ENCODE measurements at regions not wholly inside any gene's neighbourhood (a gene's known extent, or its start where the extent isn't known, plus 50 kb on each side); places are given as distances from the start of the nearest gene placed in this dataset.
"Not testable (repeated sequence)": the region's sequence is repeated elsewhere in the genome, so short reads cannot be mapped to it uniquely, and the experiment has no call there.

DNA sequence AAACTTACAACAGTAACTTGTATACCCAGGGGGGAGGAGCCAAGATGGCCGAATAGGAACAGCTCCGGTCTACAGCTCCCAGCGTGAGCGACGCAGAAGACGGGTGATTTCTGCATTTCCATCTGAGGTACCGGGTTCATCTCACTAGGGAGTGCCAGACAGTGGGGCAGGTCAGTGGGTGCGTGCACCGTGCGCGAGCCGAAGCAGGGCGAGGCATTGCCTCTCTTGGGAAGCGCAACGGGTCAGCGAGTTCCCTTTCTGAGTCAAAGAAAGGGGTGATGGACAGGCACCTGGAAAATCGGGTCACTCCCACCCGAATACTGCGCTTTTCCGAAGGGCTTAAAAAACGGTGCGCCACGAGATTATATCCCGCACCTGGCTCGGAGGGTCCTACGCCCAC, 278.8 kb downstream of the FAM47B start:
- not testable (repeated sequence) for DNase-seq

DNA sequence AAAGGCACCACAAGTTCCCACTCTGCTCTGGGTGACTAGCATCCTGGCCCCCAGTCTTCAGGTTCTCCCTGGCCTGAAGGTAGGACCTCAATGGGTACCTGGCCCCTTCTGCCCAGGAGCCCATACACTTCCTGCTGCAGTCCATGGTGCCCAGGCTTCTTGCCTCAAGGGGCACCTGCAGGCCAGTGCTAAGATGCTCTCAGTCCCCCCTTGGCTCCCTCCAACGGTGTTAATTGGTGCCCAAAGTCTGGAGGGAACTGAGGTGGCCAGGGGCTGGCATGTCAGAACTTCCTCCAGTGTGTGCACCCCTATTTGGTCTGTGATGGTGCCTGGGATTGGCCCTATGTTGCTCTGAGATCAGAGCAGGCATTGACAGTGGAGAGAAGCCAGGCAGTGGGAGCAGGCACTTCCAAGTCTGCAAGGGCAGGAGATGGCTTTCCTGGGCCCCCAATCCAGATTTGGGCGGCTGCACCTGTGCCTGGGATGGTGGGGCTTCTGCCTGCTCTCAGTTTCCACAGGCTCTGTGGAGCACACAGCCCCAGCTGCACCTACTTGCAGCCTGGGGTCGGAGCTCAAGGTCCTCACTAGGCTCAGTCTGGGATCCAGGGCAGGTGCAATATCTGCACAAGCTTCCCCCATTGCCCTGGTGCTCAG, 301.6 kb downstream of the FAM47B start:
- no peak for DNase-seq

DNA sequence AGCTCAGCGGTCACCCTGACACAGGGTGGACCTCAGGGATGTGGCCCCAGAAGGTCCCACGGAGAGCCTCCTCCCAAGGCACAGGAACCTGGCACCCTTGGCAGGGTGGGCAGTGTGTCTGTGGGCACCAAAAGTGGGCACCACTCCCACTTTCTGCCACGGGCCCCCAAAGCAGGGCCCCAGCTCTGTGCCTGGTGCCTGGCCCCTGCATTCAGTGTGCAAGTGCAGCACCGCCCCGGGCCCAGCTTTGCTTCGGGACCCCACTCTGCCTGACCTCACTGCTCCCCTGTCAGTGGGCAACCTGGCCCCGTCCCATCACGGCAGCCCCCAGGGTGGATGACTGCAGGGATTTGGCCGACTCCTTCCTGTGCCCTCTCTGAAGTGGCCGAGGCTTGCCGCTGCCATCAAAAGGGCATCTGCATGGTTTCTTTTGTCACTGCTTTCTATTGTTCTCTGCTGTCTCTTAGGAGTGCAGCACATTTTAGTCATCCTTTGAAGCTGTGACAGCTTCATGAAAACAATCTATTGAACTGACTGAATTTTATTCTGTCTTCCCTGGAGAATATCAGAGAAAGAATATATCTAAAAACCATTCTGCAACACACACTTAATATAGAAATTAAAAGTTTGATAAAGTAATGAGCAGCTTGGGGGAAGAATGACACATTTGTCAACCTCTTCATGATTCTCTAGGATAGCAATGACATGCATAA, 302.4 kb downstream of the FAM47B start:
- DNase-seq: no peak

DNA sequence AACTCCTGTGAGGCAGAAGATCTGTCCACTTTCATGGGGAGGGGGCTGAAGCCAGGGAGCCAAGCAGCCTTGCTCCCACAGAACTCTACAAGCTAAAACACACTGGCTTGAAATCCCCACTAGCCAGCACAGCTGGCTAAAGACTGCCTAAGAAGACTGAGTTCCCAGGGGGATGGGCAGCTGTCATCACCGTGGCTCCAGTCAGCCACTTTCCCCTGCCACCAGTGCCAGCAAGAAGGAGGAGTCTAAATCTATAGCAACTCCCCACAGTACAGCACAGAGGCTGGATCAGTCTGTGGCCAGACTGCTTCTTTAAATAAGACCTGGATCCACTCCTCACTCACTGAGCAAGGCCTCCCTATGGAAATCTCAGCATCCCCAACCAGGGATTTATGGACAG, 308.6 kb downstream of the FAM47B start:
- no peak for DNase-seq

DNA sequence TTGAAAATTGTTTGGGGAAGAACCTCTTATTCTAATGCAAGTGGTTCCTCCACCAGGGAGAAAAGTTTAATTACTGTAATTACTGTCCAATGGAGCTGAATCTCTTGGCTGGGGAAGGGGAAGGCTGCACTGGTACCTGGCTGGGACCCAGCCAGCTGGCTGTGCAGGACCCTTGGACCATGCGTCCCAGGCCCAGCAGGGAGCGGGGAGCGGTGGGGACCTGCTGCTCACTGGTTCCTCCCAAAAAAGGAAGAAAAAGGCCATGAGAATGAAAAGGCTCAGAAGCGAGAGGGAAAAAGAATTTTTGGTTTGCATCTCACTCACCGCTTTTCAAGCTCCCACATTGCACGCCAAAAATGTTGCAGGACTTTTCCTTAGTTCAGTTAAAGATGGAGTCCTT, 333.5 kb downstream of the FAM47B start:
- no peak for DNase-seq

DNA sequence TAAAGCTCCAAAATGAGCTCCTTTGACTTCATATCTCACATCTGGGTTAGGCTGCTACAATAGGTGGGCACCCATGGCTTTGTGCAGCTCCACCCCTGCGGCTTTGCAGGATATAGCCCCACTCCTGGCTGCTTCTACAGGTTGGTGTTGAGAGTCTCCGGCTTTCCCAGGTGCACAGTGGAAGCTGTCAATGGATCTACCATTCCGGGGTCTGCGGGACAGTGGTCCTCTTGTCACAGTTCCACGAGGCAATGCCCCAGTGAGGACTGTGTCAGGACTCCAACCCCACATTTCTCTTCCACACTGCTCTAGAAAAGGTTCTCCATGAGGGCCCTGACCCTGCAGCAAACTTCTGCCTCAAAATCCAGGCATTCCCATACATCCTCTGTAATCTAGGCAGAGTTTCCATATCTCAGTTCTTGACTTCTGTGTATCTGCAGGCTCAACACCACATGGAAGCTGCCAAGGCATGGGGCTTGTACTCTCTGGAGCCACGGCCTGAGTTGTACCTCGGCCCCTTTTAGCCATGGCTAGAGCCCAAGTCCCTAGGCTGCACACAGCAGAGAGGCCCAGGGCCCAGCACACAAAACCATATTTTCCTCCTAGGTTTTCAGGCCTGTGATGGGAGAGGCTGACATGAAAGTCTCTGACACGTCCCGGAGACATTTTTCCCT, 342.8 kb downstream of the FAM47B start:
- no peak for DNase-seq

DNA sequence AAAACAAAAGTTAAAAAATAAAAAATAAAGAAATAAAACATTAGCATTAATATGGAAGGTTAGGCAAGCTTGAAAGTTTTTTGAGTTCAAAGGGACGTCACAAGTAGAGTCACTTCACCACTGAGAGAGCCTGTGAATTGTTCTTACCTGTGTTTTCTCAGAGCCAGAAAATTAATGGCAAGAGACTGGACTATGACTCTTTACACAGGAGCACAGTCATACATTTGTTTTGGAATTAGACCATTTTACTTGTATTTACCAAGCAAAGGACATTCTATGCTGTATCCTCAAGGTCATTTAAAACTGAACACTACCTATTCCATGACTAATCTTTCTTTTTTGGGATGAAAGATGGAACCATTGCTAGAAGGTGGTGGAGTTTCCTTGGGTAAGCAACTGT, 346.1 kb downstream of the FAM47B start:
- DNase-seq: no peak

DNA sequence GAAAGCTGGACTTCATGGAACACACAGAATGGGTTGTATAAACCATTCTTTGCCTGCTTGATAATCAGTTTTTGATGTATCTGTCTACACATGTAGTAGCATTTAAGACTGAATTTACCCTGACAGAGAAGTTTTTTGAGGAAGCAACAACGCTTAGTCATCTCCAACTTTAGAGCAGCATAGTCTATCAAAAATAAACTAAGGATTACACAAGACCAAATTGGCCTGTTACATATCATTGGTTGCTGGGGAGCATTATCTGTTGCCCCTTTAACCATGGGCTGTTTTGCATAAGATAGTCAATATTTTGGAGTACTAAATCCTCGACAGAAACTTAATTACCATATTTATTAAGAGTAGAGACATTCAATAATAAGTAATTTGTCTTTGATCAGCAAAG, 347.4 kb downstream of the FAM47B start:
- DNase-seq: peak; percentile 79

DNA sequence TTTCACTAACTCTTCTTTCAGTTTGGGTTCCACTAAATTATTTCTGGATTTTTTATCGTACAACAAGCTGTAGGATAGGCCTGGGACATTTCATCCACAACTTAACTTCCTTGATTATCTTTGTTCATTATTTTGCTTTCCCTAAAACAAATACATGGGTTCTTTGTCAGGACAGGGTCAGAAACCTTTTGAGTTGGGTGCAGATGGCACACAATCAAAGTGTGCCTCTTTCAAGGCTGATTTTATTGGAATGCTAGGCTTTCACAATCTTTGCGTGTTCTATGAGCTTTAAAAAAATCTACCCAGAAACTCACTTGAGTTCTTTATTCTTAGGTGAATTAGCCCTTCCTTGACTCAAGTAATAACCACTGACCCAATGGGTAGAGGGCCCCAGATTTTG, 348.4 kb downstream of the FAM47B start:
- no peak for DNase-seq

DNA sequence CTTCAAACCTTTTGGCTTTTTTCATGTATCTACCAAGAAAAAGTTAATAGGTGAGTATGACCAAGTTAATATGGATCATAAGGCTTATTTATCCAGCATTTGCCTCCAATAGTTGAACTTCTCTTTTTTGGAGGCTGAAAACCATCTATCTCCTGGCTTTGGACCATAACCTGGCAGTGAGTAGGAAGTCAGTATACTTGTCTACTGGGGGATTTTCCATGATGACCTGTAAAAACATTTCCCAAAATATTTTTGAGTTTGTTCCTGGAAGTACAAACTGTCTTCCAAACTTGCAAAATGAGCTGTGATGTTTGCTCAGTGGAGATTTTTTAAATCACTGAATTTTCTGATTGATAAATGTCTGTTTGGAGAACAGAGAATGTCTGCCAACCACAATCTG, 349.9 kb downstream of the FAM47B start:
- no peak for DNase-seq

DNA sequence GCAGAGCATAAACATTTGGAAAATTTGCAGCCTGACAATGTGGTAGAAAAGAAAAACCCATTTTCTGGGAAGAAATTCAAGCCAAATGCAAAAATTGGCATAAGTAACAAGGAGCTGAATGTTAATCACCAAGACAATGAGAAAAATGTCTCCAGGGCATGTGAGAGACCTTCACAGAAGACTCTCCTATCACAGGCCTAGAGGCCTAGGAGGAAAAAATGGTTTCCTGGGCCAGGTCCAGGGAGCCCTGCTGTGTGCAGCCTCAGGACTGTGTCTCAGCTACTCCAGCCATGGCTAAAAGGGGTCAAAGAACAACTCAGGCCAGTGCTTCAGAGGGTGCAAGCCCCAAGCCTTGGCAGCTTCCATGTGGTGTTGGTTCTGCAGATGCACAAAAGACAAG, 362.4 kb downstream of the FAM47B start:
- not testable (repeated sequence) for DNase-seq

DNA sequence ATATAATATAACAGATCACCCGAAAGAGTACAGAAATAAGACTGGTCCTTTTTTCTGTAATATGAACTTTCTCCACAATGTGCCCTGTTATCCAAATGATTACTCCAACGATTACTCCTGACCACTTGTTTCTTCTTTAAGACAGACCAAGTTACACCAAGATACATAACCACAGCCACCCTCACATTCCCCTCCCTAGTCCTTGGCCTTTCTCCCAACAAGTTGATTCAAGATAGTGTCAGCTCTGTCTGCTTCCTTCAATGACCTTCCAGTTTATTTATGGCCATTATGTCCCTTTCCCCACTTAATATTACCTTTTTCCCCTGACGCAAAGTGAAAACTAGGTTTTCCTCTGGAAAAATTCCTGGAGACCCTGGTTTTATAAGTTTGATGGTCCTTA, 397.2 kb downstream of the FAM47B start:
- DNase-seq: no peak

DNA sequence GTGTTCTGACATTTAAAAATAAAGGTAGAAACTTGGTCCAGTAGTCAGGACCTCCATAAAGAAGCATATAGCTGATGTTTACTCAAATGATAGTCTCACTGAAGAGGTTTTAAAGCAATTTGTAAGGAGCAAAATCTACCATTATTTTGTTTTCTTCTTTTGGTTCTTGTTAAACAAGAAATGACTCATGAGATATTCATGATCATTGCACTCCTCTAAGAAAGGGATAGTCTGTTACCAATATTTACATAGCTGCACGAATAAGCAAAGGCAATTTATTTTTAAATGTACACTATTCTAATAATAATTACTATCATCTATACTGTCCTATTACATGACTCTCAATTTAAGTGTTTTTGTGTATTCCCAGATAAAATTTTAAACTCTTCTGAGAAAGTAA, 397.9 kb downstream of the FAM47B start:
- DNase-seq: no peak

DNA sequence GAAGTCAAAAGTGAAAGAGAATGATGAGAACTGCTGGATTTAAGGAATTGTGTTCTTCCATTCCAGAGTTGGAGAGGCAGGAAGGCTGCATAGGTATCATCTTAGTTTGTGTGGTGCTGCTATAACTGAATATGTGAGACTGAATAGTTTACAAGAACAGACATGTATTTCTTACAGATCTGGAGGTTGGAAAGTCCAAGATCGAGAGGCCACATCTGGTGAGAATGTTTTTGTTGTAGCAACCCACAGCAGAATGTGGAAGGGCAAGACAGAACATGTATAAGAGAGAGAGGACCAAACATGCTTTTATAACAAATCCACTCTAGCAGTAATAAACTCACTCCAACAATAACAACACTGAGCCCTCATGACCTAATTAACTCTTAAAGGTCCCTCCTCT, 408.6 kb downstream of the FAM47B start:
- no peak for DNase-seq

DNA sequence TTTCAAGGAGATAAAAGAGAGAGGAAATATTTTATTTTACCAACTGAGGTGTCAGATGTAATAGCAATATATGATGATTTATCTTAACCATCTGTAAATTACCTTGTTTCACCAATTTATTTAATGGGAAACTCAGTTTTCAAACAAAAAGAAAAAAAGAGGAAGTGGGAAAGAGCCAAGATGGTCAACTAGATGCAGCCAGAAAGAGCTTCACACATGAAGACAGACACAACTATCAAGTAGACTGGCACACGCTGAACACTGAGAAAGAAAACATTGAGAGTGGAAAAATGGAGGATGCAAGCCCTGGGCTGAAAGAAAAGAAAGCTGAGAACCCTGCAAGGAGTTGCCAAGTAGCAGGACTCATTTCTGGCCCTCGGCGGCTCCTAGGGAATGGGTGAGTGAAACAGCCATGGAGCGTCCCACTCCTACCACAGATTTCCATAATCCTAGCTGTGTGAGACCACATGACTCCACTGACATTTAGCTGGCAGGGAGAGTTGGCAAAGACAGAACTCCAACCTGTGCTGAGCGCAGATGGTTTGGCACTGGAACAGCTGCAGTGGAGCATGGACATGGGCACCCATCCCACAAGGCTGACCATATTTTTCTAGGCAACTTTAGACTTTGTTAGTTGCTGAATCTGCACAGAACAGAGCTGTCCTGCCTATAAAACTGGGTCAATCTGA, 409.3 kb downstream of the FAM47B start:
- DNase-seq: peak; percentile 62

DNA sequence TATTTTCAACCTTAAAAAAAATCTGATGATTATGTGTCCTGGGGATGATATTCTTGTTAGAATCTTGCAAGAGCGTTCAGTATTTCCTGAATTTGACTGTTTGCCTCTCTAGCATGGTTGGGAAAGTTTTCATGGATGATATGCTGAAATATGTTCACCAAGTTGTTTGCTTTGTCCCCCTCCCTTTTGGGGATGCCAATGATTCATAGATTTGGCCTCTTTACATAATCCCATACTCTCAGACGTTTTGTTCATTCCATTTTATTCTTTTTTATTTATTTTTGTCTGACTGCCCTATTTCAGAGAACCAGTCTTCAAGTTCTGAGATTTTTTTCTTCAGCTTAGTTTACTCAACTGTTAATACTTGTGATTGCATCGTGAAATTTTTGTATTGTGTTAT, 415.1 kb downstream of the FAM47B start:
- no peak for DNase-seq

DNA sequence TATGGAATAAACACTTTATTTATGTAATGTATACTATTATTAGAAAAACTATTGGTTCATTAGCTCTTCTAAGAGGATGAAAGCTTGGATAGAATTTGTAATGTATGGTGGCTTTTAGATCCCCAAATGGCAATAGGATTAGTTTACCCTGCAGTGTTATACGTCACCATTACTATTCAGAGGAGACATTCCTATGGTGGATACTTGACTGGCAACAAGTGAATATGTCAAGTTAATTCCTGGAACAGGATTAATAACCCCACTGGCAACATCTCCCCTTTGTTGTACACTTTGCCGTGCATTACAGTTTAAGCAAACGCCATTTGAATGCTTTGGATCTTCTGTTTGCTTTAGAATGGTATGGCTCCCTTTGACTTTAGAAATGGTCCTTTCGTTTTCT, 420.3 kb downstream of the FAM47B start:
- DNase-seq: no peak

DNA sequence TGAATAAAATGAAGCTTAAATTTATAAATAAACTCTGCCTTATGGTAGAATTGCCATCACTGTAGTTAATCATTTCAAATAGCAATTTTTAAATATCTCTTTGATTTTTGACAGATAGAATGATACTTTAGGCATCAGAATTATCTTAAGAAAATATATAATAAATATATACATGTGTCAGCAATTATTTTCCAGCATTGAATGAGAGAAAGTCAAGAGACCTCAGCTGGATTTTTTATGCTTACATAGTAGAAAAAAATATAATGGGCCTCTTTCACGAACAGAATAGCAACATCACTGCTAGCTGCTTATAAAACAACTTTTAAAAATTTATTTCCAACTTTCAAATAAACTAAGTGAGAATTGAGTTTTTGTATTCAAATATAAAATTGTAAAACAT, 424.0 kb upstream of the MAGEB16 start:
- DNase-seq: no peak

DNA sequence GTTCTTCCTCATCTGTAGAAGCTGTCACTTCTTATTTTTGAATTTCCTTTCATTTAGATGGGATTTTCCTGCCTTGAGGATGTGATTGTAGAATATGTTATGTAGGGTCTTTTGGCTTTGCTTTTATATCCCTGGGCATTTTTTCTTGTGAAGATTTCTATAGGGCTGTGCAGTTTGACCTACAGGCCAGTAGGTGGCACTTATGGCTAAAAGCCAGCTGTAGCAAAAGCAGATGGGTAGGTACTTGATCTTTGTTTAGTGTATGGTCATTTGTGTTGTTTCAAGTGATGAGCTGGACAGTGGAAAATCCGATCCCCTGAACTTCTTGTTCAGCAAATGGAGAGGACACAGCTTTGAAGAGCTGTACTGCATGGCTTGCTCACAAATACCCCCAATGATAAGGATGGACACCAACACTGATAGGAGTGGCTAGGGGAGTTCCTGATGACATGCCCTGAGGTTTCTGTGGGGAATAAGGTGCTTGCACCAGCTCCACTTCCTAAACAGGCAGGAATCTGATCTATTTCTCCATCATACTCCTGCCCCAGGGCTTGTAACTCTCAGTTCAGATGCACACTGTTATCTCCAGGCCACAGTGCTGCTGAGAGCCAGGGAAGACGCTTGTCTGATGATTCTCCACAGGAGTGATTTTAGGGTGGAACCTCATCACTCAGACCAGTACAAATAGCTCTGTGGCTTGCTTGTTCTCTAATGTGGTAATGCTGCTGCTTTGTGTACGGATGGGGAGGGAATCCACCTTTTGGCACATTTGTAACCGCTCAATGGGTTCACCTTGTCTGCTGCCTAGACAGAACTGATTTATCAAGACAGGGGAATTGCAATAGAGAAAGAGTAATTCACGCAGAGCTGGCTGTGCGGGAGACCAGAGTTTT, 417.1 kb upstream of the MAGEB16 start:
- peak; percentile 35 for DNase-seq

DNA sequence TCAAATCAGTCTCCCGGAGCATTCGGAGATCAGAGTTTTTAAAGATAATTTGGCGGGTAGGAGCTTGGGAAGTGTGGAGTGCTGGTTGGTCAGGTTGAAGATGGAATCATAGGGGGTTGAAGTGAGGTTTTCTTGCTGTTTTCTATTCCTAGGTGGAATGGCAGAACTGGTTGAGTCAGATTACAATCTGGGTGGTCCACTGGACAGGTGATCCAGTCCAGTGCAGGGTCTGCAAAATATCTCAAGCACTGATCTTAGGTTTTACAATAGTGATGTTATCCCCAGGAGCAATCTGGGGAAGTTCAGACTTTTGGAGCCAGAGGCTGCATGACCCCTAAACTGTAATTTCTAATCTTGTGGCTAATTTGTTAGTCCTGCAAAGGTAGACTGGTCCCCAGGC, 416.4 kb upstream of the MAGEB16 start:
- not testable (repeated sequence) for DNase-seq

DNA sequence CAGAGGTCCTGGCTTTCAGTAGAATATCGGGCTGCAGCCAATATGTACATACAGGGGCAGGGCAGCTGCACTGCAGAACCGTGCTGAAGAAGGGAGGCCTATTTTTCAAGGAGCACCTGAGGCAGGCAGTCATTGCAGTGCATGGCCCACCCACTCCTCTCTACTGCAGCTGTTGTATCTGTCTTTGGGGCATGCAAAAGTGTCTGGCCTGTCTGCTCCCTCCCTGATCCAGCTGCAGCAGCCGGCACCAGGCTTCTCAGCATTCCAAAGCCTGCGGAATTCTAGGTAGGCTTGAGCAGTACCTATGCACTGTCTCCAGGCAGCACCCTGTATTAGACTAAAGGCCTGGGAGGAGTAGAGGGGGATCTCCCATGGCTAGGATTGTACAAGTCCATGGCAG, 415.2 kb upstream of the MAGEB16 start:
- no peak for DNase-seq

DNA sequence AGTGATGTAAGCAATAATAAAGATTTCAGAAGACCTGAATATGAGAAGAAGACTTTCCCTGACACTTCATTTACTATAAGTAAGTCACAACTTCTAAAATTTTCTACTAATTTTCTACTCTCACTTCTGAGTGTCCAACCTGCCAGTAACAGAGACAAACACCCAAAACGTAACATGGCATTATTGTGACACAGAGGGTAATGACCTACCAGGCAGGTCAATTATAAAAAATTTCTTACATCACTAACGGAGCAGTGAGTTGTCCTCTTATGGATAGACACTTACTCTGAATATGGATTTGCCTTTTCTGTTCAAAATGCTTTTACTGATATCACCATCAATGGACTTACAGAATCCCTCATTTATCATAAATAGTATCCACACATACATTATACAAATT, 405.9 kb upstream of the MAGEB16 start:
- no peak for DNase-seq

DNA sequence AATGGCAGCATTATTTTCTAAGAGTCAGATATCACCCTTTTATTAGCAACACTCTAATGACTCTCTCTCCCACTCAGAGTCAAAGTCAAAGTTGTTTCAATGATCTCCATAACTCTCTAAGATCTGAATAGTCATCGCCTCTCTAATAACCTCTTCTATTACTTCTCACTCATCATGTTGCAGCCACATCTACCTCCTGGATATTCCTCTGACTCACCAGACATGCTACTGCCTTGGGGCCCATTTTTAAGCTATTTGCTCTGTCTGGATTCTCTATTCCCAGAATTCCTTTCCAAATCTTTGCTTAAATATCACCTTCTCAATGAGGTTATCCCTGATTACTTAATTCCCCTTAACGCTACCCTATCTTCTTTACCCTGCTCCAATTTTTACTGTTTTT, 391.8 kb upstream of the MAGEB16 start:
- DNase-seq: no peak

Data from MV-4-11 (cell line).